ENCODE measurements at regions not wholly inside any gene's neighbourhood (a gene's known extent, or its start where the extent isn't known, plus 50 kb on each side); places are given as distances from the start of the nearest gene placed in this dataset.

DNA sequence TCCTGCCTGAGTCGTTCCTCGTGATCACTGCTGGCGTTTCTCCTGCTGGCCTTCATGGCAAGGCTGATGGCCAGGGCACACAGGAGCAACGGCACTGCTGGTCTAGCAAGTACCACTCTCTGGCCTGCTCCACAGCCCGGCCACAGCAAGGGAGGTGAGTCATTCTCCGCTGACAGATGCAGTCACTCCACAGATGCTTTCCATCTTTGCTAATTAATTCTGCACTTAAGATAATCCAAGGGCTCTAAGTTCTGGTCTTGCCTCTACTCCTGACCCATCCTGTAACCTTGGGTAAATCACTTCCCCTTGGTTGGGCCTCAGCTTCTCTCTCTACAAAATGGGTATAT lies 244.4 kb downstream of the RPS24 start:
- peak; percentile 47 to 90 (median 77) for DNase-seq
- TF ChIP-seq POLR2A (IDR thresholded peaks at IDR 0.05), result no peak
- TF ChIP-seq, protein P1, sequence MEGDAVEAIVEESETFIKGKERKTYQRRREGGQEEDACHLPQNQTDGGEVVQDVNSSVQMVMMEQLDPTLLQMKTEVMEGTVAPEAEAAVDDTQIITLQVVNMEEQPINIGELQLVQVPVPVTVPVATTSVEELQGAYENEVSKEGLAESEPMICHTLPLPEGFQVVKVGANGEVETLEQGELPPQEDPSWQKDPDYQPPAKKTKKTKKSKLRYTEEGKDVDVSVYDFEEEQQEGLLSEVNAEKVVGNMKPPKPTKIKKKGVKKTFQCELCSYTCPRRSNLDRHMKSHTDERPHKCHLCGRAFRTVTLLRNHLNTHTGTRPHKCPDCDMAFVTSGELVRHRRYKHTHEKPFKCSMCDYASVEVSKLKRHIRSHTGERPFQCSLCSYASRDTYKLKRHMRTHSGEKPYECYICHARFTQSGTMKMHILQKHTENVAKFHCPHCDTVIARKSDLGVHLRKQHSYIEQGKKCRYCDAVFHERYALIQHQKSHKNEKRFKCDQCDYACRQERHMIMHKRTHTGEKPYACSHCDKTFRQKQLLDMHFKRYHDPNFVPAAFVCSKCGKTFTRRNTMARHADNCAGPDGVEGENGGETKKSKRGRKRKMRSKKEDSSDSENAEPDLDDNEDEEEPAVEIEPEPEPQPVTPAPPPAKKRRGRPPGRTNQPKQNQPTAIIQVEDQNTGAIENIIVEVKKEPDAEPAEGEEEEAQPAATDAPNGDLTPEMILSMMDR (IDR thresholded peaks at IDR 0.05), result no peak
- Histone ChIP-seq H3K4me1 (replicated peaks in 1 of 2) (no peaks in the 10 kb centered on the region), H3K27me3 (no peaks in the 10 kb centered on the region), H3K4me3 (no peak overlapping the region), H3K9me3 (replicated peaks in 1 of 3) (no peaks in the 10 kb centered on the region), H3K27ac (no peak overlapping the region), H3K36me3 (replicated peaks in 1 of 2) (no peaks in the 10 kb centered on the region)
- 40 to 76% (median 58%) methylated on average over 2 to 6 of the region's 6 CpGs for WGBS, 4 donors
- intact Hi-C loops (cut with DNase I), result no loop called here

DNA sequence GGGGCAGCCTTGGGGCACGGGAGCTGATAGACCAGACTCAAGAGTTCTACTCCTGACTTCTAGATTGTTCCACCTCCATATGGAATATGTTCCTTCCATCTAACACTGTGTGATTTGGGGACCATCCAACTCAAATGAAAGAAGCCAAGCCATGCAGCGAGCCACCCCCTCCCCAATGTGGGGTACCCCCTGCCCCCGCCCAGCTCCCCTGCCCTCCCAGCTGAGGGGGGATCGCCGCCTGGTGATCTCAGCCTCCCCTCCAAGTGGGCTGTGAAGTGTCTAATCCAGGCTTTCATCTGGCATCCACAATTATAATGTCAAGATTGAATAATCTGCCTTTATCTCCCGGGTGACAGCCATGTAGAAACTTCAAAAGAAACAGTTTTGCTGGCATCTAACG lies 246.1 kb downstream of the RPS24 start:
- DNase-seq, result no peak
- intact Hi-C loops (cut with DNase I), result no loop called here
- 84 to 91% (median 86%) methylated on average over 6 to 7 of the region's 7 CpGs for WGBS, 4 donors
- Histone ChIP-seq H3K36me3 (replicated peaks in 1 of 2) (no peaks in the 10 kb centered on the region), H3K27me3 (no peaks in the 10 kb centered on the region), H3K4me3 (no peak overlapping the region), H3K9me3 (replicated peaks in 1 of 3) (no peaks in the 10 kb centered on the region), H3K4me1 (replicated peaks in 1 of 2) (no peaks in the 10 kb centered on the region), H3K27ac (no peak overlapping the region)
- TF ChIP-seq, protein P1 (IDR thresholded peaks at IDR 0.05), result no peak
- TF ChIP-seq POLR2A (IDR thresholded peaks at IDR 0.05), result no peak

DNA sequence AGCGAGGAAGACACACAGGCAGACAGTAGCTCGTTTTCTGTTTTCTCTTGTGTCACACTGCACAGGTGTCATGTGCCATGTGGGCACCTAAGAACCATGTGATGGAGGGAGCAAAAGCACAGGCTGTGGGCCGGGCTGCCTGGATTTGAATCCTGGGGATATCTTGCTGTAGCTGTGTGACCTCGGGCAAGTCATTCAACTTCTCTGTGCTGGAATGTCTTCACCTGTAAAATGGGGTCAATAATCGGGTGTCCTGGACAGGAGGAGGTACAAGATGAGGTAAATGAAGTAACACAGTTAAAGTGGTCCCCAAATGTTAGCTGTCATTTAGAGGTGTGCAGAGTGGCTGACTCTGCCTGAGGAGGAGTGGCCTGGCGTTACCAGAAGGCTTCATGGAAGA lies 246.9 kb downstream of the RPS24 start:
- DNase-seq, result no peak
- Histone ChIP-seq H3K9me3 (replicated peaks in 1 of 3) (no peaks in the 10 kb centered on the region), H3K4me3 (no peak overlapping the region), H3K27ac (no peak overlapping the region), H3K27me3 (no peaks in the 10 kb centered on the region), H3K36me3 (replicated peaks in 1 of 2) (no peaks in the 10 kb centered on the region), H3K4me1 (replicated peaks in 1 of 2) (no peaks in the 10 kb centered on the region)
- 83 to 88% (median 84%) methylated on average over 5 to 6 of the region's 6 CpGs for WGBS, 4 donors
- TF ChIP-seq, protein P1 (IDR thresholded peaks at IDR 0.05), result no peak
- no peak for TF ChIP-seq POLR2A (IDR thresholded peaks at IDR 0.05)
- intact Hi-C loops (cut with DNase I), result no loop called here

DNA sequence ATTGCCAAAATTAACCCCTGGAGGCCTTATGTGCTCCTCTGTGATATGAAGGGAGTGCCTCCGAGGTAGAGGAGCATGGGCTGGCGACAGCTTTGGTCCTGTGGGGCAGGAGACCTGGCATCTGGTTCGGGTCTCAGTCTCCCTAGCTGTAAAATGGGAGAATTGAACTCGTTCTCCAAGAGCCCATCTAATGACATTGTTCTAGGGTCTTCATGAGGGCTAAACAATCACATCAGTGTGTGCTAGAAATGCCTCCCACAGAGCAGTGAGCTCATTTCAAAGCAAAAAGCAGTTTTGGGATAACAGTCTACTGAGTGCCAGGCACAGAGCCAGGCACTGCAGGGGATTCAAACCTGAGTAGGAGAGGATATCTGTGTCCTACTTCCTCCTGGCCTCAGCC lies 248.0 kb downstream of the RPS24 start:
- intact Hi-C loops (cut with DNase I), result no loop called here
- Histone ChIP-seq H3K9me3 (replicated peaks in 1 of 3) (no peaks in the 10 kb centered on the region), H3K27me3 (no peaks in the 10 kb centered on the region), H3K4me1 (replicated peaks in 1 of 2) (no peaks in the 10 kb centered on the region), H3K36me3 (replicated peaks in 1 of 2) (no peaks in the 10 kb centered on the region), H3K4me3 (no peak overlapping the region), H3K27ac (no peak overlapping the region)
- TF ChIP-seq, protein P1 (IDR thresholded peaks at IDR 0.05), result no peak
- TF ChIP-seq POLR2A (IDR thresholded peaks at IDR 0.05), result no peak
- no peak for DNase-seq
- 83 to 94% (median 85%) methylated on average over 4 of the region's 4 CpGs for WGBS, 4 donors
